GM18520 (cell line): ENCODE measurements at regions not wholly inside any gene's neighbourhood (a gene's known extent, or its start where the extent isn't known, plus 50 kb on each side); places are given as distances from the start of the nearest gene placed in this dataset.

Source experiments
- ATAC-seq: cut with Tn5 transposase; IDR thresholded peaks from one replicate; pipeline ENCODE4 v1.9.1; 2021; ENCODE audit not compliant: unreplicated experiment

DNA sequence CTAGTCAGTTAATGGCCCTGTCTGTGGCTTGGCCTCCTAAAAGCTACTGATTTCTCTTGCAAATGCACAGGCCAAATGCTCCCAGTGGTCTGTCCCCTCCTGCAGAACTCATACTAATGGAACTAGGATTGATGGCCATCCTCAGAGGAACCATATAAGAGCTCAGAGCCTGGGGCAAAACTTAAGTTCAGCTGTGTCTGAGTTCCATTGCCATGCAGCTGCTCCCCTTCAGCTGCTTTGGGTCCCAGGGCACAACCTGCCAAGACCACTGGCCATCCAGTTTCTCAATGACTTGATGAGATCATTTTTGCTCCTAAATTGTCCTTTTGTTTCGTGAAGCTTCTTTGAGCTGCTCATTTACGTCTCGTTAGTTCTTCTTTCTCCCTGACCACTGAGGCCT, 529.5 kb upstream of the TBL1XR1 start:
- no peak for ATAC-seq

DNA sequence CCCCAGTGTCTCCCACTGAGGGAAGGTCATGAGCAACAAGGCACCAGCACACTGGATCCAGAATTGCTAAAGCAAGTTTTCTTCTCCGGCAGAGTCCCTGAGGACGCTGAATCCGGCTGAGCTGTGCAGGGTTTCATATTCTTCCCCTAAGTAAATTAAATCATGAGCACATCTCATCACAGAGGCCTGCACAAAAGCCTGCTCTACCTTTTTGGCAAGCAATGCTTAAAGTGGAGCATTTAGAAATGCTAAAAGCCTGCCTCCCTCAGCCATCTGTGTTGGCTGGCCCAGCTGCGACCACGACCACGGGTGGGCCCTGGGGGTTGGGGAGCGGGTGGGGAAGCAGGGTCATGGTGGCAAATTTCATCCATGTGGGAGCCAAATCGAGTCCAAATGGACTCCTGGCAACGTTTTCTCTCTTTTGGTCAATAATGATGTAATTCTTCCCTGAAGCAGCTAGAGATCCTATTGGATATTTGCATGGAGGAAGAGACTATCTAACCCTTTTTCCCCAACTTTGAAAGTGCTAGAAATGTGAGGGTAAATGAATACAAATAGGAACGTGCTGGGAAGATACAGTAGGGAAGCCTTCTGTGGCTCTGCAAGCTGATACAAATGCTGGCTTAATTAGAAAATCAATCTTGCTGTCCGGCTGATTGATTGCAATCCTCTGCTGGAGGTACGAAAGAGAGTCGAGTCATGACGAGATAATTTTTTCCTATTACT, 532.8 kb upstream of the TBL1XR1 start:
- ATAC-seq = no peak

- no peak for ATAC-seq
These were observed 533.5 kb upstream of the TBL1XR1 start for GRCh38 chr3:177730814-177731213.

- no peak for ATAC-seq
These were observed 534.5 kb upstream of the TBL1XR1 start for GRCh38 chr3:177731644-177732268.

- no peak for ATAC-seq
These were observed 536.0 kb upstream of the TBL1XR1 start for GRCh38 chr3:177733233-177733632.

DNA sequence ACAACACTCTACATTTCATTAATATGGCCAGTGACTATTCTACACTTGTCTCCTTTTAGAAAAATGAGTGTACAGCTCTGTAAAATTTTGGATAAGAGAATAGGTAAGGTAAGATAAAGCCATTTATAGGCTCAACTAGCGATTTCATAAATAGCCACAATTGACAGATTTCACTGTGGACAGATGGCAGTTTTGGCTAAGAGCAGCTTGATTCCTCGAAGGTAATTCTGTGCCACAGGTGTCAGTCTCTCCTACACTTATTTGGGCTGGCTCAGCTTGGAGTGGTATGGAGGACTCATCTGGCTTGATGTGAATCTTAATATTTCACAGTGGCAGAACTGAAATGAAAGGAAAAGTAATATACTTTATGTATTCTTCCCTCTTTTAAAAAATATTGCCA, 536.7 kb upstream of the TBL1XR1 start:
- ATAC-seq = no peak

GRCh38 chr3:177735431-177735830, 538.1 kb upstream of the TBL1XR1 start:
- no peak for ATAC-seq

DNA sequence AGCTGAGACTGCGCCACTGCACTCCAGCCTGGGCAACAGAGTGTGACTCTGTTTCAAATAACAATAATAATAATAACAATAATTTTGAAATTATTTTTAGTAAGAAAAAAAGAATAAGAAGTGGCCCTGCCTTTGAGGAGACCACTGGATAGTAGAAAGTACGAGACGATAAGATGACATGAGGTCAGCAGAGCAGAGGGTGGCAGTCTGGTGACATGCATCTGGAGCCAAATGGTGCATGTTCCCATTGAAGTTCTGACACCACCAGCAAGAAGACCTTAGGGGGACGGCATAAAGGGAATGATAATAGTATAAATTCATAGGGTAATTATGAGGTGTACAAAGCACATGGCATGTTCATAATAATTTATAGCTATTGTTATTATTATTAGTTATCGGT, 542.2 kb upstream of the TBL1XR1 start:
- no peak for ATAC-seq

DNA sequence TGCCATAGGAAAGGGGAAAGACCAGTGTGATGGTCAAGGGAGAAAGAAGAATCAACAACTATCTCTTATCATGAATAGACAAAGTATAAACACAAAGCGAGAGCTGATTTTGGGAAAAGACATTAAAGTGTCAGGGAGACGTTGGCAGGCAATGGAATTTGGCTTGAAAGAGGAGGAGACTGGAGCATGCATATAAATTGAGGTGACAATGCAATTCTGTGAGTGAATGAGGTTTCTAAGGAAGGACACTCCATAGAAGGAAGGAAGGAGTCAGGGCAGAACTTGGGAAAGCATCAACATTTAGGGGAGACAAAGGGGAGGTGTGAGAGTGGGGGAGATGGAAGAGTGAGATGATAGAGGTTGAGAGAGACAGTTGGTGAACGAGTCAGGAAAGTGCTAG, 543.0 kb upstream of the TBL1XR1 start:
- ATAC-seq = no peak

GRCh38 chr3:177742273-177742672, 545.0 kb upstream of the TBL1XR1 start:
- ATAC-seq = peak; percentile 78

GRCh38 chr3:177743173-177743890, 546.0 kb upstream of the TBL1XR1 start:
- ATAC-seq = no peak

DNA sequence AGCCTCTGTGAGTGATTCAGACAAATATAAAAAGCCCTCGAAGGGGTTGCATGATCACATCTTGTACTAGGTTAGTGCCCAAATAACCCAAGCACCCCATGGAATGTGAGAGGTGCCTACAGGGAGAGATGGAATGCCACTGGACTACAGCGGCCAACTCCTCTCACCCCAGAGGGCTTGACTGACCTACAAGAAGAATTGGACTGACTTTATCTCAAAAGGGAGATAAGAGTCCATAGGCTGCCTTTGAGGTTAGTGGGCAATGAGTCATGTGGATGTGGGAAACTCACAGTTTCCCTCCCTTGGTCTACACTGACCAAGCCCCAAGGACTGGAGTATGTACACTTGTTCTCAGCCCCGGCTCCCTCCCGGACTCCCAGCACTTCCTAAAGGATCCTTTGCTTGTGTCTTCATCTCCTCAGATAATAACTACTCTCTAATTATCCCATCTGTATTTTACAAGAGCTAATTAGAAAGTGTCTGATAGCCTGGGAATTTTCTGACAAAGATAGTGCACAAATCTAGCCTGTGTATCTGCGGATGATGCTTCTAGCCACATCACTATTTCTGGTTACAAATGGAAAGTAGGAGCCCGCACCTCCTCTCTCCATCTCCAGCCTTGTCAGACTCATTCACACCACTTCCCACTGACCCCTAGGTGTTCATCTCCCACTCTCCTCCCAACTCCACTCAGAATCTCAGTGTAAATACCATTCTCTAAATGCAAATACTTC, 547.8 kb upstream of the TBL1XR1 start:
- no peak for ATAC-seq

DNA sequence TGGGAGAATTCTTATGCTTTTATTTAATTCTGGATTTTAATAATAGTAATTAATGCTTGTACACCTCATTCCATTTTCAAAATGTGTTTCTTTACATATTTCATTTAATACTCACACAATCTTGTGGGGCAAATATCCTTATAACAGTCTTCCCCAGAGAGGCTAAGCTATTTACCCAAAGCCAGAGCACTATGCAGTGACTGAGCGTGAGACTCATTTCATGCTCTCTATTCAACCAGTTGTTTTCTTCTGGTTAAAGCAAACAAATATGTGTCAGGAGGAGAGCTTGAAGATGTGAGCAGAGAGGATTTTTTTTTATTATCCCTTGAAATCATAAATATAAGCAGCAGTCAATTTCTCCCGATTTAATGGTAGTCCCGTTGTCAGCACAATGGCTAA, 548.3 kb upstream of the TBL1XR1 start:
- ATAC-seq = no peak

DNA sequence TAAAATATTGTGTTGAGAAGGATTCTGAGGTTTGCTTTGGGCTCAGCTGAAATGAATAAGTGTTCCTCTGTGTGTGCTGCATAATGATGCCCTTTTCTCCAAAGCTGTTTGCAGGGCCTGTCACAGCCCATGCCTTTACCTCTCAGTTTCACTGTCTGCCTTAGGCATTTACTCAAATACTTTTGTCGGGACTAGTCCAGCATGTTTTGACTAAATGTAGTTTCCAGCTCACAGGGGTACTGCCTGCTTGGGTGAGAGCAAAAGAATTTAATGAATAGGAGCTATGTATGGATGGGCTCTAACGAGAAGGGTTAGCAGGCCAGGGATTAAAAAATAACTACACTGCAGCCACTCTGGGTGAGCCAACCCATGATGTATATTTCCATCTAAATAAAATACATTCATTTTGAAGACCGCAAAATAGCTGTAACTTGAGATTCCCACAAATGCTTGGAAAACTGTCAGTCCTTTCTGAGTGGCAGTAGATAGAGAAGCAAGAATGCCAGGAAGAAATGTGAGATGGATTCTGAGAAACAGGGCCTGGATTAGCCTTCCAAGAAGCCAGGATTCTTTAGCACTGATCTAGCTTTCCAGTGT, 549.2 kb upstream of the TBL1XR1 start:
- ATAC-seq = no peak

- no peak for ATAC-seq
These were observed 552.6 kb upstream of the TBL1XR1 start for GRCh38 chr3:177749836-177750235.

GRCh38 chr3:177750436-177750835, 553.2 kb upstream of the TBL1XR1 start:
- no peak for ATAC-seq

- ATAC-seq = no peak
These were observed 554.5 kb upstream of the TBL1XR1 start for GRCh38 chr3:177751770-177752169.

GRCh38 chr3:177752831-177753230, 555.5 kb upstream of the TBL1XR1 start:
- ATAC-seq = no peak

- ATAC-seq = no peak
These were observed 556.3 kb upstream of the TBL1XR1 start for GRCh38 chr3:177753451-177754155.

DNA sequence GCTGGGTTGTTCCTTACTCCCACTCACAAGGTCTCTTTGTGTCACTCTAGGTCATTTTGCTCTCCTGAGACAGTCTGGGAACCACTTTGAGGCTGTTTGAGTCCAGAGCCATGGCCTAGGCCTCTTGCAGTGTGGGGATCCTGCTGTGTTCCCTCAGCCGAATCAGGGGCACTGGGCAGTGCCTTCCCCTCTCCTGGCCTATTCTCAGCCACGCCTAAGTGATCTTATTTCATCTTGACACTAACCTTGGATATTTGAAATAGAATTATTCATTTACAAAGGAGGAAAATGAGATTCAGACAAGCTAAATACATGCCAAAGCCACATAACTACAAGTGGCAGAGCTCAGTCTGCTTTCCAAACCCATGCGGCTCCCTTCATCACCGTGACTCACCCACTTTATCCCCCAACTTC, 557.2 kb upstream of the TBL1XR1 start:
- no peak for ATAC-seq

GRCh38 chr3:177758126-177758525, 560.8 kb upstream of the TBL1XR1 start:
- no peak for ATAC-seq
